Naive thymus-derived CD4-positive, alpha-beta T cell (primary cell): ENCODE measurements at regions not wholly inside any gene's neighbourhood (a gene's known extent, or its start where the extent isn't known, plus 50 kb on each side); places are given as distances from the start of the nearest gene placed in this dataset.

Experiments used
- ATAC-seq: fragments of 150-1000 bp; cut with Tn5 transposase; 2 replicates; pipeline ENCODE4 v1.10.0; 2021; ENCODE audit warnings: mild to moderate bottlenecking, moderate library complexity
- CTCF ChIA-PET: fragments of 350-600 bp; sonication (Branson Sonifier 250); formaldehyde crosslinking; loops from one replicate; lab custom pipeline; 2021; ENCODE audit warnings: antibody characterized with exemption; lab: Charles Lee
- POLR2A ChIA-PET: fragments of 350-600 bp; sonication (Branson Sonifier 250); formaldehyde crosslinking; loops from one replicate; lab custom pipeline; 2021; ENCODE audit warnings: antibody characterized with exemption, inconsistent platforms; lab: Charles Lee
- DNase-seq, 9 donors: peaks; one replicate each; pipeline versions ENCODE4 v3.0.0 to v3.0.0-alpha.2; 2020 to 2022; ENCODE audit warnings: mixed read lengths in 1 of 9
- H3K27ac ChIP-seq: one replicate; pipeline ENCODE4 v1.7.0; 2013; ENCODE audit warnings: mild to moderate bottlenecking, low read depth, low read length, moderate library complexity
- H3K27me3 ChIP-seq, 2 donors: one replicate each; pipeline ENCODE4 v1.7.0; 2013; ENCODE audit warnings: low read length in 2 of 2, mild to moderate bottlenecking in 2 of 2, moderate library complexity in 2 of 2; ENCODE audit not compliant: control insufficient read depth in 2 of 2, insufficient read depth in 2 of 2
- H3K36me3 ChIP-seq, 3 experiments: 1 replicate in 2 of 3; 2 replicates in 1 of 3; pipeline ENCODE4 v1.7.0; 2013; ENCODE audit warnings: low read length in 3 of 3, mild to moderate bottlenecking in 3 of 3, moderate library complexity in 1 of 3; ENCODE audit not compliant: insufficient read depth in 3 of 3, control insufficient read depth in 2 of 3
- H3K4me1 ChIP-seq, 2 donors: one replicate each; pipeline ENCODE4 v1.7.0; 2013; ENCODE audit warnings: low read length in 2 of 2, mild to moderate bottlenecking in 2 of 2, moderate library complexity in 1 of 2; ENCODE audit not compliant: control insufficient read depth in 2 of 2, insufficient read depth in 2 of 2
- H3K4me3 ChIP-seq: 2 replicates; pipeline ENCODE4 v1.7.0; 2013; ENCODE audit warnings: mild to moderate bottlenecking, low read length
- H3K9me3 ChIP-seq, 3 experiments: 1 replicate in 2 of 3; 2 replicates in 1 of 3; pipeline ENCODE4 v1.7.0; 2013; ENCODE audit warnings: low read length in 3 of 3; ENCODE audit not compliant: control insufficient read depth in 2 of 3
- H3K27ac Mint-ChIP-seq, 9 donors: one replicate each; pipeline ENCODE4 v1.8.0; 2020 to 2022; ENCODE audit warnings: mixed read lengths in 9 of 9, mild to moderate bottlenecking in 8 of 9, moderate library complexity in 5 of 9, inconsistent platforms in 2 of 9
- H3K27me3 Mint-ChIP-seq, 5 donors: one replicate each; pipeline ENCODE4 v1.8.0; 2021 to 2022; ENCODE audit warnings: mixed read lengths in 5 of 5, mild to moderate bottlenecking in 1 of 5
- H3K36me3 Mint-ChIP-seq, 5 donors: one replicate each; pipeline ENCODE4 v1.8.0; 2020 to 2022; ENCODE audit warnings: mixed read lengths in 5 of 5, mild to moderate bottlenecking in 3 of 5, inconsistent platforms in 1 of 5
- H3K4me1 Mint-ChIP-seq, 7 donors: one replicate each; pipeline ENCODE4 v1.8.0; 2020 to 2022; ENCODE audit warnings: mixed read lengths in 7 of 7, mild to moderate bottlenecking in 3 of 7, inconsistent platforms in 1 of 7
- H3K4me3 Mint-ChIP-seq, 10 donors: one replicate each; pipeline ENCODE4 v1.8.0; 2020 to 2022; ENCODE audit warnings: mild to moderate bottlenecking in 10 of 10, mixed read lengths in 10 of 10, moderate library complexity in 6 of 10, inconsistent platforms in 2 of 10
- H3K9me3 Mint-ChIP-seq, 11 donors: one replicate each; pipeline ENCODE4 v1.8.0; 2020 to 2022; ENCODE audit warnings: mixed read lengths in 11 of 11, mild to moderate bottlenecking in 4 of 11, inconsistent platforms in 1 of 11, moderate library complexity in 1 of 11
- intact Hi-C, 2 donors: fragments of 100-400 bp; cut with micrococcal nuclease; formaldehyde crosslinking; loops; one replicate each; pipeline ENCODE4 v1.15.1; 2023

DNA sequence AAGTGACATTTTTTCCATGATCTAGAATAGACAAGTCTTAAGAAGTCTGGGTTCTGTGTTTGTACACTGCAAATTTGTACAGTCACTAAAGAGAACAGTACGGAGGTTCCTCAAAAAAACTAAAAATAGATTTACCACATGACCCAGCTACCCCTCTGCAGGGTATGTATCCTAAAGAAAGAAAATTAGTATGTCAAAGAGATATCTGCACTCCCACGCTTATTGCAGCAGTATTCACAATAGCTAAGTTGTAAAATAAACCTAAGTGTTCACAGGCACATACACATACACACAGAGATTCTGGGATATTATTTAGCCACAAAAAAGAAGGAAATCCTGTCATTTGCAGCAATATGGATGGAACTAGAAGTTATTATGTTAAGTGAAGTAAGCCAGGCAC is 120.4 kb downstream of the ZIC1 start:
- no peaks in the 10 kb centered on the region for H3K9me3 ChIP-seq
- CTCF ChIA-PET: no interaction called here
- H3K36me3 ChIP-seq: no peaks in the 10 kb centered on the region
- no peaks in the 10 kb centered on the region for H3K27me3 ChIP-seq
- no peak overlapping the region for H3K27ac ChIP-seq
- intact Hi-C loops: no loop called here
- Mint-ChIP-seq H3K27me3 (no peaks in the 10 kb centered on the region), H3K4me3 (no peak overlapping the region), H3K9me3 (peaks cover 0 to 46% (median 11%) of the 10 kb centered on the region in 11 donors), H3K4me1 (no peaks in the 10 kb centered on the region), H3K36me3 (peaks cover 0 to 5% (median 0%) of the 10 kb centered on the region in 5 donors), H3K27ac (no peak overlapping the region)
- no peak for DNase-seq
- POLR2A ChIA-PET: no interaction called here
- H3K4me1 ChIP-seq: no peaks in the 10 kb centered on the region
- no peak overlapping the region for H3K4me3 ChIP-seq
- ATAC-seq: no peak

DNA sequence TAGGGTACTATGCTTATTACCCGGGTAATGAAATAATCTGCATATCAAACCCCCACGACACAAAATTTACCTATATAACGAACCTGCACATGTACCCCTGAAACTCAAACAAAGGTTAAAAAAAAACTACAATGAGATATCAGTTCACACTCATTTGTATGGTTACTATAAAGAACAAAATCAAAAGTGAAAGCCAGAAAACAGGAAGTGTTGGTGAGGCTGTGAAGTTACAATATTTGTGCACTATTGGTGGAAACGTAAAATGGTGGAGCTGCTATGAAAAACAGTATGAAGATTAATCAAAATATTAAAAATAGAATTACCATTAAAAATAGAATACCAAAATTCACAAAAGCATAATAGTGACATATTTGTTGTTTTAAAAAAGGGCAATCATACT is 128.9 kb downstream of the ZIC1 start:
- H3K4me1 Mint-ChIP-seq: no peaks in the 10 kb centered on the region

GRCh38 chr3:147540921-147541320 is 131.8 kb downstream of the ZIC1 start:
- Mint-ChIP-seq H3K9me3 (peaks cover 1 to 36% (median 22%) of the 10 kb centered on the region in 11 donors), H3K4me1 (no peaks in the 10 kb centered on the region), H3K36me3 (no peaks in the 10 kb centered on the region), H3K27ac (no peak overlapping the region), H3K4me3 (no peak overlapping the region), H3K27me3 (no peaks in the 10 kb centered on the region)
- Histone ChIP-seq H3K27me3 (no peaks in the 10 kb centered on the region), H3K9me3 (peaks cover 0 to 3% (median 0%) of the 10 kb centered on the region in 3 experiments), H3K4me1 (no peaks in the 10 kb centered on the region), H3K27ac (no peak overlapping the region), H3K36me3 (no peaks in the 10 kb centered on the region), H3K4me3 (no peak overlapping the region)
- no peak for ATAC-seq
- ChIA-PET CTCF (no interaction called here), POLR2A (no interaction called here)
- intact Hi-C loops: no loop called here
- no peak for DNase-seq

More for the DNA sequence above, 128.9 kb downstream of the ZIC1 start:
- H3K27ac ChIP-seq: no peak overlapping the region
- no peaks in the 10 kb centered on the region for H3K36me3 ChIP-seq
- Mint-ChIP-seq H3K27ac (no peak overlapping the region), H3K36me3 (no peaks in the 10 kb centered on the region), H3K9me3 (peaks cover 5 to 40% (median 22%) of the 10 kb centered on the region in 11 donors), H3K27me3 (no peaks in the 10 kb centered on the region), H3K4me3 (peak overlapping the region in 1 of 10 donors; percentile 5)
- intact Hi-C loops: no loop called here
- H3K4me3 ChIP-seq: no peak overlapping the region
- peaks cover 0 to 3% (median 0%) of the 10 kb centered on the region in 3 experiments for H3K9me3 ChIP-seq
- no peaks in the 10 kb centered on the region for H3K4me1 ChIP-seq
- ChIA-PET POLR2A (no interaction called here), CTCF (no interaction called here)
- ATAC-seq (no peak), DNase-seq (no peak)
- no peaks in the 10 kb centered on the region for H3K27me3 ChIP-seq

GRCh38 chr3:147544290-147544689 is 135.1 kb downstream of the ZIC1 start:
- Histone ChIP-seq H3K27ac (no peak overlapping the region), H3K36me3 (no peaks in the 10 kb centered on the region), H3K4me1 (no peaks in the 10 kb centered on the region), H3K9me3 (peaks cover 0 to 3% (median 0%) of the 10 kb centered on the region in 3 experiments), H3K4me3 (no peak overlapping the region), H3K27me3 (no peaks in the 10 kb centered on the region)
- Mint-ChIP-seq H3K9me3 (peaks cover 1 to 28% (median 14%) of the 10 kb centered on the region in 11 donors), H3K36me3 (no peaks in the 10 kb centered on the region), H3K27ac (no peak overlapping the region), H3K4me1 (no peaks in the 10 kb centered on the region), H3K4me3 (no peak overlapping the region), H3K27me3 (no peaks in the 10 kb centered on the region)
- intact Hi-C loops: no loop called here
- ATAC-seq: no peak
- POLR2A ChIA-PET: no interaction called here
- no peak for DNase-seq
- CTCF ChIA-PET: no interaction called here

- ATAC-seq: no peak
- Mint-ChIP-seq H3K27me3 (no peaks in the 10 kb centered on the region), H3K27ac (no peak overlapping the region), H3K36me3 (no peaks in the 10 kb centered on the region), H3K4me3 (no peak overlapping the region), H3K9me3 (peaks cover 0 to 25% (median 4%) of the 10 kb centered on the region in 11 donors), H3K4me1 (no peaks in the 10 kb centered on the region)
- CTCF ChIA-PET: no interaction called here
- Histone ChIP-seq H3K27ac (no peak overlapping the region), H3K36me3 (no peaks in the 10 kb centered on the region), H3K27me3 (no peaks in the 10 kb centered on the region), H3K4me1 (no peaks in the 10 kb centered on the region), H3K4me3 (no peak overlapping the region), H3K9me3 (no peaks in the 10 kb centered on the region)
- POLR2A ChIA-PET: no interaction called here
- intact Hi-C loops: no loop called here
- DNase-seq: no peak
These were observed 142.3 kb downstream of the ZIC1 start for GRCh38 chr3:147551491-147551890.

DNA sequence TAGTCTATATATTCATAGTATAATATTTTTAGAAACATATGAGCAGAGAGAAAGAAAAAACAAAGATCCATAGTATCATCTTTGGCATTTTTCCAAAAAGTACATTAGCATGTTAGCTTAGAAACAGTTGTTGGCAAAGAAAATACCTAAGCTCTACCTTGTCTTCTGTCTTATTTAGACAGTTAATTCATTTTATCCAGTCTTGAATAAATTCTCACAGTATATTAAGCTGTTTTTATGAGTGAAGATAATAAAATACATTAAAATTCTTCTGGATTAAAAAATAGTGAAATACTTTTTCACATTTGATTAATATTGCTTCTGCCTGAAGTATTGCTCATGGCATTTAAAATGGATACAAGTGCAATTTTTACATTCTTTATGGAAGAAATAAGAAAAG is 145.2 kb downstream of the ZIC1 start:
- Histone ChIP-seq H3K27ac (no peak overlapping the region), H3K9me3 (no peaks in the 10 kb centered on the region), H3K27me3 (no peaks in the 10 kb centered on the region), H3K4me3 (no peak overlapping the region), H3K4me1 (no peaks in the 10 kb centered on the region), H3K36me3 (no peaks in the 10 kb centered on the region)
- no peak overlapping the region for H3K27ac Mint-ChIP-seq
- CTCF ChIA-PET: no interaction called here
- H3K27me3 Mint-ChIP-seq: no peaks in the 10 kb centered on the region
- intact Hi-C loops: no loop called here
- no peak for DNase-seq
- ATAC-seq: no peak
- no peak overlapping the region for H3K4me3 Mint-ChIP-seq
- POLR2A ChIA-PET: no interaction called here
- H3K9me3 Mint-ChIP-seq: peaks cover 0 to 19% (median 3%) of the 10 kb centered on the region in 11 donors
- no peaks in the 10 kb centered on the region for H3K4me1 Mint-ChIP-seq
- no peaks in the 10 kb centered on the region for H3K36me3 Mint-ChIP-seq

DNA sequence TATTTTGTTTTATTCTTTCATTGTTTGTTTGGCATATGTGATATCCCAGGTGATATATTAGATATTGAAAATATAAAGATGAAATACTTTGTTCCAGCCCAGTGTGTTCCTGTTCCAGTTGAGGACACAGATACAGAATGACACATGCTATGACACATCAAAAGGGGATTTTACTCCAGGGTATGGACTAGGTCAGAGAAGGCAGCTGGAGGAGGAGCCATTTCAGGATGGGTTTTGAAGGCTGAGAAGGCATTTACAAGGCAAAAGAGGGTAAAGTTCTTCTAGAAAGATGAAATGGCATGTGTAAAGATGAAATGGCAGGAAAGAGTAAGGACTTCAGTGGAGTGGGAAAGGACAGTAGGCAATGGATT is 163.8 kb downstream of the ZIC1 start:
- no peaks in the 10 kb centered on the region for H3K9me3 ChIP-seq
- ChIA-PET CTCF (no interaction called here), POLR2A (no interaction called here)
- Mint-ChIP-seq H3K4me1 (no peaks in the 10 kb centered on the region), H3K27me3 (no peaks in the 10 kb centered on the region), H3K27ac (no peak overlapping the region), H3K4me3 (no peak overlapping the region), H3K9me3 (peaks cover 0 to 26% (median 9%) of the 10 kb centered on the region in 11 donors), H3K36me3 (no peaks in the 10 kb centered on the region)
- no peaks in the 10 kb centered on the region for H3K4me1 ChIP-seq
- no peak overlapping the region for H3K4me3 ChIP-seq
- ATAC-seq: no peak
- H3K27me3 ChIP-seq: no peaks in the 10 kb centered on the region
- H3K36me3 ChIP-seq: no peaks in the 10 kb centered on the region
- no peak for DNase-seq
- no peak overlapping the region for H3K27ac ChIP-seq
- intact Hi-C loops: no loop called here
